GM10248 (cell line): ENCODE measurements at regions not wholly inside any gene's neighbourhood (a gene's known extent, or its start where the extent isn't known, plus 50 kb on each side); places are given as distances from the start of the nearest gene placed in this dataset.

Source experiments
- CTCF ChIA-PET: fragments of 300-600 bp; sonication (Branson Sonifier 250); formaldehyde crosslinking; extraction: SDS; loops from one replicate; lab custom pipeline; 2021; ENCODE audit warnings: antibody characterized with exemption; lab: Yijun Ruan, JAX
- POLR2A ChIA-PET: fragments of 350-650 bp; sonication (Branson Sonifier 250); formaldehyde crosslinking; extraction: SDS; loops from one replicate; lab custom pipeline; 2020; ENCODE audit warnings: antibody characterized with exemption; lab: Yijun Ruan, JAX
- DNase-seq: peaks from one replicate; pipeline ENCODE4 v3.0.0; 2012; ENCODE audit errors: extremely low spot score
- CTCF ChIP-seq: IDR thresholded peaks from 2 replicates; pipeline ENCODE4 v1.5.1; 2012; ENCODE audit warnings: mild to moderate bottlenecking, low read depth; ENCODE audit errors: extremely low read depth, missing control alignments, control extremely low read depth

GRCh38 chr3:107263269-107264021 lies 113.8 kb upstream of the CCDC54 start:
- TF ChIP-seq CTCF: no peak
- POLR2A ChIA-PET: no interaction called here
- DNase-seq: no peak
- CTCF ChIA-PET: interaction anchor here (1.1 to 2.0 kb wide), 2 partner anchors 9 to 27 kb away, joined by 3 to 6 read pairs; no protein-coding TSS in a partner anchor

DNA sequence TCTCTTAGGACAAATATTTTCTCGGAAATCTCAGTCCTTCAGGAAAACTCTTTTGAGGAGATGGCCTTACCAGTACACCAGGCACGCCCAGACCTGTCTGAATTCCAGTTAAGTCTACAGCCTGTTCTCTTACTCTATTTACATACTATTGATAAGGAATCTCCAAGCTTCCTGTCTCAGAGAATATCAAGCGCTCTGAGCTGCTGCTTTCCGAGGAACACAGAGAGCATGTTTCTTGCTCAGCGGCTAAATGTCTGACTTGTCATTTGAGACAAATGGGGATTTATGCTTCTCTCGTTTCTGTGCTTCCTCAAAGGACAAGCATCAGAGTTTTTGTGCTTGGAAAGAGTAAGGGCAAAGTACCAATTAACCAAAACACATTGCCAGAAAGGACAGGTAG lies 112.4 kb upstream of the CCDC54 start:
- ChIA-PET CTCF (no interaction called here), POLR2A (no interaction called here)
- DNase-seq: no peak
- no peak for TF ChIP-seq CTCF

GRCh38 chr3:107265526-107265925 lies 111.7 kb upstream of the CCDC54 start:
- POLR2A ChIA-PET: no interaction called here
- DNase-seq: no peak
- no peak for TF ChIP-seq CTCF
- CTCF ChIA-PET: no interaction called here

DNA sequence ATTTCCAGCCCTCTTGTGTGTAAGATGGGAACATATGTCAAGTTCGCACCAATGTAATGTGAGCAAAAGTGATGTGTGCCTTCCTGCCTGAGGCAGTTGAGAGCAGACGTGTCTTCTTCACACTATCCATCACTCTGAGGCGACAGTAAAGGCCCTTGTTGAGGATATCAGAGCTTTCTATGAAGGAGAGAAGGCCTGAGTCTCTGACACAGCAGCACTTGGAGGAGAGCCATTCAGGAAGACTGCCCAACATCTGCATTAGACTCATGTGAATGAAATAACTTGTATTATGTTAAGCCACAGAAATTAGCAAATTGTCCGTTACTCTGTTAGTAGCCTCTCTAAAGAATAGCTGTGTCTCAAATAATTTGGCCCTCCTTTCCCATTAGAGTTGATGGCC lies 108.8 kb upstream of the CCDC54 start:
- CTCF ChIA-PET: interaction anchor here (0.9 to 1.0 kb wide), 2 partner anchors 14 to 33 kb away, joined by 3 to 4 read pairs; no protein-coding TSS in a partner anchor
- no peak for DNase-seq
- TF ChIP-seq CTCF: no peak
- POLR2A ChIA-PET: no interaction called here

DNA sequence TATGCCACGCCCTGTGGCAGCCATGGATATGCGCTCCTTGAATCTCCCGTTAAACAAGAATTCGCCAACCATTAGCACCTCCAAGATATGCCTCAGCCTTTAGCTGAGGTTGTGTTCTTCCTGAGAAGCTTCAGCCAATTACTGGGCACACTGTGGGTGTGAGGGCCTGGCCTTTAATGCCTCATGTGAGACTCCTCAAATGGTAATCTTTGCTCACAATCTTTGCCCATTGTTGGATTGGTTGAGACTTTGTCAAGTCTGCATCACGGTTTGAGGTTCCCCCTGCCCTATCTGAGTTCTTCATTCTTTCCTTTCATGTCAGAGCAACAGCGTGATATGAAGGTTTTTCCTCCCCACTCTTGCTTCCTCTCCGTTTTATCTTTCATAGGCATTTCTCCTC lies 108.1 kb upstream of the CCDC54 start:
- POLR2A ChIA-PET: no interaction called here
- no peak for TF ChIP-seq CTCF
- CTCF ChIA-PET: interaction anchor here (0.9 to 1.0 kb wide), 2 partner anchors 15 to 34 kb away, joined by 3 to 4 read pairs; no protein-coding TSS in a partner anchor
- no peak for DNase-seq

- peak; percentile 28 for DNase-seq
Measured at GRCh38 chr3:107271787-107272387, 105.4 kb upstream of the CCDC54 start.

More at GRCh38 chr3:107271787-107272387, 105.4 kb upstream of the CCDC54 start:
- POLR2A ChIA-PET: no interaction called here
- peak; percentile 62 for TF ChIP-seq CTCF
- CTCF ChIA-PET: interaction anchor here (0.6 to 3.7 kb wide), 35 partner anchors 8 to 1220 kb away, joined by 3 to 18 read pairs (median 3); no protein-coding TSS in a partner anchor
